GM23338 (cell line): ENCODE measurements at regions not wholly inside any gene's neighbourhood (a gene's known extent, or its start where the extent isn't known, plus 50 kb on each side); places are given as distances from the start of the nearest gene placed in this dataset.

Experiments
- ATAC-seq: fragments of 200-7000 bp; cut with Tn5 transposase; 3 replicates; pipeline ENCODE4 v1.9.1; 2020
- DNase-seq: peaks from one replicate; pipeline ENCODE4 v3.0.0-alpha.2; 2015; ENCODE audit warnings: low spot score
- H2AFZ ChIP-seq: fragments of 200-600 bp; sonication (generic); 2 replicates; pipeline ENCODE4 v1.8.0; 2016; ENCODE audit warnings: antibody characterized with exemption, mild to moderate bottlenecking, moderate library complexity
- H3F3A ChIP-seq: fragments of 200-600 bp; sonication (generic); replicated peaks from 2 replicates; pipeline ENCODE4 v1.8.0; 2017; ENCODE audit warnings: antibody characterized with exemption, mixed run types, low read depth
- H3K27ac ChIP-seq: fragments of 200-600 bp; sonication (generic); 2 replicates; pipeline ENCODE4 v1.6.1; 2016; ENCODE audit warnings: low read depth
- H3K27me3 ChIP-seq: fragments of 200-600 bp; sonication (generic); 2 replicates; pipeline ENCODE4 v1.8.0; 2016; ENCODE audit warnings: mild to moderate bottlenecking, mixed run types, moderate library complexity; ENCODE audit not compliant: insufficient read depth
- H3K36me3 ChIP-seq: fragments of 200-600 bp; sonication (generic); 2 replicates; pipeline ENCODE4 v1.8.0; 2016; ENCODE audit warnings: mild to moderate bottlenecking; ENCODE audit not compliant: insufficient read depth
- H3K4me1 ChIP-seq: fragments of 200-600 bp; sonication (generic); 2 replicates; pipeline ENCODE4 v1.8.0; 2016; ENCODE audit warnings: mild to moderate bottlenecking, moderate library complexity; ENCODE audit not compliant: insufficient read depth
- H3K4me2 ChIP-seq: fragments of 200-600 bp; sonication (generic); 2 replicates; pipeline ENCODE4 v1.7.1; 2017; ENCODE audit warnings: mixed run types
- H3K4me3 ChIP-seq: fragments of 200-600 bp; sonication (generic); 2 replicates; pipeline ENCODE4 v1.6.1; 2016; ENCODE audit warnings: mixed run types
- H3K79me2 ChIP-seq: fragments of 200-600 bp; sonication (generic); replicated peaks from 2 replicates; pipeline ENCODE4 v1.8.0; 2017; ENCODE audit warnings: mild to moderate bottlenecking; ENCODE audit not compliant: insufficient read depth
- H3K9me2 ChIP-seq: fragments of 200-600 bp; sonication (generic); 2 replicates; pipeline ENCODE4 v1.8.0; 2017; ENCODE audit not compliant: insufficient read depth
- H4K20me1 ChIP-seq: fragments of 200-600 bp; sonication (generic); replicated peaks from 2 replicates; pipeline ENCODE4 v1.8.0; 2017; ENCODE audit warnings: mild to moderate bottlenecking; ENCODE audit not compliant: insufficient read depth
- H3K27ac Mint-ChIP-seq: 2 replicates; pipeline ENCODE4 v1.8.0; 2020; ENCODE audit warnings: inconsistent platforms, mild to moderate bottlenecking, moderate library complexity, mixed read lengths
- H3K27me3 Mint-ChIP-seq: 3 replicates; pipeline ENCODE4 v1.8.0; 2022; ENCODE audit warnings: low read depth, mild to moderate bottlenecking, moderate library complexity, mixed read lengths, inconsistent platforms; ENCODE audit not compliant: insufficient read depth, poor library complexity
- H3K36me3 Mint-ChIP-seq: 3 replicates; pipeline ENCODE4 v1.8.0; 2021; ENCODE audit warnings: low read depth, mild to moderate bottlenecking, inconsistent platforms, moderate library complexity, mixed read lengths
- H3K4me1 Mint-ChIP-seq: 3 replicates; pipeline ENCODE4 v1.8.0; 2020; ENCODE audit warnings: mild to moderate bottlenecking, inconsistent platforms, mixed read lengths
- H3K4me3 Mint-ChIP-seq: 3 replicates; pipeline ENCODE4 v1.8.0; 2021; ENCODE audit warnings: moderate library complexity, mild to moderate bottlenecking, inconsistent platforms, mixed read lengths
- H3K9me3 Mint-ChIP-seq: 3 replicates; pipeline ENCODE4 v1.8.0; 2020; ENCODE audit warnings: moderate library complexity, mild to moderate bottlenecking, inconsistent platforms, mixed read lengths
- EZH2 ChIP-seq: fragments of 200-600 bp; sonication (generic); IDR thresholded peaks from one replicate; pipeline ENCODE4 v1.8.0; 2017; ENCODE audit warnings: antibody characterized with exemption, mild to moderate bottlenecking, low read depth; ENCODE audit not compliant: unreplicated experiment
- EZH2phosphoT487 ChIP-seq: fragments of 200-600 bp; sonication (generic); IDR thresholded peaks from one replicate; pipeline ENCODE4 v1.8.1; 2018; ENCODE audit warnings: antibody characterized with exemption; ENCODE audit not compliant: unreplicated experiment
- STAT1 ChIP-seq: IDR thresholded peaks from one replicate; pipeline ENCODE4 v1.6.1; 2016; ENCODE audit warnings: antibody characterized with exemption; ENCODE audit not compliant: unreplicated experiment
- ZNF331 ChIP-seq: fragments of 250-450 bp; sonication (Bioruptor Pico); IDR thresholded peaks from 2 replicates; pipeline ENCODE4 v1.5.0; 2020; ENCODE audit warnings: low read depth, mild to moderate bottlenecking, moderate library complexity
- TF ChIP-seq, protein P1 (sequence below): IDR thresholded peaks from 2 replicates; pipeline ENCODE4 v1.6.1; 2016; ENCODE audit warnings: antibody characterized with exemption
- TF ChIP-seq, protein P2 (sequence below): IDR thresholded peaks from one replicate; pipeline ENCODE4 v1.6.1; 2018; ENCODE audit warnings: antibody characterized with exemption; ENCODE audit not compliant: unreplicated experiment
- TF ChIP-seq, protein P3 (sequence below), 2 experiments: fragments of 200-600 bp in 1 of 2; sonication (generic) in 1 of 2; conservative IDR thresholded peaks; 2 replicates each; pipeline versions ENCODE4 v1.5.1 to v1.6.1; 2016 to 2017; ENCODE audit warnings: antibody characterized with exemption in 2 of 2, low read depth in 2 of 2, mild to moderate bottlenecking in 2 of 2, moderate library complexity in 1 of 2

DNA sequence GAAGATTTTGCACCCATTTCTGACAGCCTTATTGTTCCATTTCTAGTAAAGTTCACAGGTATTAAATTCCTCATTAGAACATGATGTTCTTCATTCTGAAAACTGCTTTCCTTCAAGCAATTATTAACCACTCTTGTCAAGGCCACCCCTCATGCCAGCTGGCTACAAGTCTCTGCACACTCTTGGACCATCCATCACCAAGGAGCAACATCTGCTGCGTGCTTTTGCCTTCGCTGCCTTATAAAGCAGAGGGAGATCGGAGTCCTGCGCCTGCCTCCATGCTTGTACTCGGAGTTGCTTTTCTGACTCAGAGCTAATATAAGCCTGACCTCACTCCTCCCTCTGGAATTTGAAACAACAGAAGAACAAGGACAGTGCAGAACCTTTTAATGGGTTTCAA, 529.9 kb upstream of the DPP6 start (continued):
- TF ChIP-seq, protein P1, sequence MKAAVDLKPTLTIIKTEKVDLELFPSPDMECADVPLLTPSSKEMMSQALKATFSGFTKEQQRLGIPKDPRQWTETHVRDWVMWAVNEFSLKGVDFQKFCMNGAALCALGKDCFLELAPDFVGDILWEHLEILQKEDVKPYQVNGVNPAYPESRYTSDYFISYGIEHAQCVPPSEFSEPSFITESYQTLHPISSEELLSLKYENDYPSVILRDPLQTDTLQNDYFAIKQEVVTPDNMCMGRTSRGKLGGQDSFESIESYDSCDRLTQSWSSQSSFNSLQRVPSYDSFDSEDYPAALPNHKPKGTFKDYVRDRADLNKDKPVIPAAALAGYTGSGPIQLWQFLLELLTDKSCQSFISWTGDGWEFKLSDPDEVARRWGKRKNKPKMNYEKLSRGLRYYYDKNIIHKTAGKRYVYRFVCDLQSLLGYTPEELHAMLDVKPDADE: no peak
- TF ChIP-seq, protein P2, sequence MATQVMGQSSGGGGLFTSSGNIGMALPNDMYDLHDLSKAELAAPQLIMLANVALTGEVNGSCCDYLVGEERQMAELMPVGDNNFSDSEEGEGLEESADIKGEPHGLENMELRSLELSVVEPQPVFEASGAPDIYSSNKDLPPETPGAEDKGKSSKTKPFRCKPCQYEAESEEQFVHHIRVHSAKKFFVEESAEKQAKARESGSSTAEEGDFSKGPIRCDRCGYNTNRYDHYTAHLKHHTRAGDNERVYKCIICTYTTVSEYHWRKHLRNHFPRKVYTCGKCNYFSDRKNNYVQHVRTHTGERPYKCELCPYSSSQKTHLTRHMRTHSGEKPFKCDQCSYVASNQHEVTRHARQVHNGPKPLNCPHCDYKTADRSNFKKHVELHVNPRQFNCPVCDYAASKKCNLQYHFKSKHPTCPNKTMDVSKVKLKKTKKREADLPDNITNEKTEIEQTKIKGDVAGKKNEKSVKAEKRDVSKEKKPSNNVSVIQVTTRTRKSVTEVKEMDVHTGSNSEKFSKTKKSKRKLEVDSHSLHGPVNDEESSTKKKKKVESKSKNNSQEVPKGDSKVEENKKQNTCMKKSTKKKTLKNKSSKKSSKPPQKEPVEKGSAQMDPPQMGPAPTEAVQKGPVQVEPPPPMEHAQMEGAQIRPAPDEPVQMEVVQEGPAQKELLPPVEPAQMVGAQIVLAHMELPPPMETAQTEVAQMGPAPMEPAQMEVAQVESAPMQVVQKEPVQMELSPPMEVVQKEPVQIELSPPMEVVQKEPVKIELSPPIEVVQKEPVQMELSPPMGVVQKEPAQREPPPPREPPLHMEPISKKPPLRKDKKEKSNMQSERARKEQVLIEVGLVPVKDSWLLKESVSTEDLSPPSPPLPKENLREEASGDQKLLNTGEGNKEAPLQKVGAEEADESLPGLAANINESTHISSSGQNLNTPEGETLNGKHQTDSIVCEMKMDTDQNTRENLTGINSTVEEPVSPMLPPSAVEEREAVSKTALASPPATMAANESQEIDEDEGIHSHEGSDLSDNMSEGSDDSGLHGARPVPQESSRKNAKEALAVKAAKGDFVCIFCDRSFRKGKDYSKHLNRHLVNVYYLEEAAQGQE: no peak
- TF ChIP-seq, protein P3, sequence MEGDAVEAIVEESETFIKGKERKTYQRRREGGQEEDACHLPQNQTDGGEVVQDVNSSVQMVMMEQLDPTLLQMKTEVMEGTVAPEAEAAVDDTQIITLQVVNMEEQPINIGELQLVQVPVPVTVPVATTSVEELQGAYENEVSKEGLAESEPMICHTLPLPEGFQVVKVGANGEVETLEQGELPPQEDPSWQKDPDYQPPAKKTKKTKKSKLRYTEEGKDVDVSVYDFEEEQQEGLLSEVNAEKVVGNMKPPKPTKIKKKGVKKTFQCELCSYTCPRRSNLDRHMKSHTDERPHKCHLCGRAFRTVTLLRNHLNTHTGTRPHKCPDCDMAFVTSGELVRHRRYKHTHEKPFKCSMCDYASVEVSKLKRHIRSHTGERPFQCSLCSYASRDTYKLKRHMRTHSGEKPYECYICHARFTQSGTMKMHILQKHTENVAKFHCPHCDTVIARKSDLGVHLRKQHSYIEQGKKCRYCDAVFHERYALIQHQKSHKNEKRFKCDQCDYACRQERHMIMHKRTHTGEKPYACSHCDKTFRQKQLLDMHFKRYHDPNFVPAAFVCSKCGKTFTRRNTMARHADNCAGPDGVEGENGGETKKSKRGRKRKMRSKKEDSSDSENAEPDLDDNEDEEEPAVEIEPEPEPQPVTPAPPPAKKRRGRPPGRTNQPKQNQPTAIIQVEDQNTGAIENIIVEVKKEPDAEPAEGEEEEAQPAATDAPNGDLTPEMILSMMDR (conservative IDR thresholded peaks at IDR 0.05; ENCODE audit: low read depth in 2 of 2): no peak
- no peak for TF ChIP-seq EZH2phosphoT487

DNA sequence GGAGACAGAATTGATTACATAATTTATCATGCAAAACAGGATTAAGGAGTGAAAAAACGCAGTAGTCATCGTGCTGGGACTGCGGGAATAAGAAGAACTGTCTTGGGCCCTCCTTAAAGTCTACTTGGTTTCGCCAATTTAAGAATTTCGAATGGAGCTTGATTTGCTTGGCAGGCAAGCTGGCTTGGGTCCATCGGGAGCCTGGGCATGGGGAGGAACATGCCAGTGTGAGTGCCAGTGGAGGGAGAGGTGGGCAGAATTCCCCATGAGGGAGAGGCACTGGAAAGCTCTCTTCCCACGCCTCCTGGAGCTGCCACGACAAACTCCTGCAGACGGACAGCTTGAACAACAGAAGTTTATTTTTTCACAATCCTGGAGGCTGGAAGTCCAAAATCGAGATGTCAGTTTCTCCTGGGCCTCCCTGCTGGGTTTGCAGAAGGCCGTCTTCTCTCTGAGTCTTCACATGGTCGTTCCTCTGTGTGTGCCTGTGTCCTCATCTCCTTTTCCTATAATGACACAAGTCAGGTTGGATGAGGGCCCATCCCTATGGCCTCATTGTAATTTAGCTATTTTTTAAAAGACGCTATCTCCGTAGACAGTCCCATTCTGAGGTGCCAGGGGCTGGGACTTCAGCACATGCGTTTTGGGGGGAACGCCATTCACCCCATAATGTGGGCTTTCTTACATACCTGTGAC, 528.7 kb upstream of the DPP6 start:
- H3K4me1 ChIP-seq: no peaks in the 10 kb centered on the region
- Mint-ChIP-seq H3K9me3 (peaks cover 96% of the 10 kb centered on the region), H3K27me3 (peaks cover 6% of the 10 kb centered on the region), H3K36me3 (peaks cover 38% of the 10 kb centered on the region), H3K27ac (no peak overlapping the region), H3K4me3 (no peak overlapping the region), H3K4me1 (no peaks in the 10 kb centered on the region)
- H3K9me2 ChIP-seq: no peaks in the 10 kb centered on the region
- H3K4me3 ChIP-seq: no peak overlapping the region
- H2AFZ ChIP-seq: no peak overlapping the region
- H4K20me1 ChIP-seq: no peaks in the 10 kb centered on the region
- no peaks in the 10 kb centered on the region for H3K79me2 ChIP-seq
- no peaks in the 10 kb centered on the region for H3K27me3 ChIP-seq
- no peaks in the 10 kb centered on the region; the same call in 1 of the 2 replicates for H3K36me3 ChIP-seq
- no peaks in the 10 kb centered on the region for H3F3A ChIP-seq
- DNase-seq: no peak
- H3K27ac ChIP-seq: no peak overlapping the region
- no peak for ATAC-seq
- no peak for TF ChIP-seq EZH2
- TF ChIP-seq ZNF331 (CRISPR knock-in tag): no peak
- TF ChIP-seq, protein P3 (conservative IDR thresholded peaks at IDR 0.05; ENCODE audit: low read depth in 2 of 2): no peak
- no peak for TF ChIP-seq STAT1
- H3K4me2 ChIP-seq: no peak overlapping the region
